NCI-H526 treated with DMSO at 0.1 percent for 48 hours (cell line): ENCODE measurements at regions not wholly inside any gene's neighbourhood (a gene's known extent, or its start where the extent isn't known, plus 50 kb on each side); places are given as distances from the start of the nearest gene placed in this dataset.
"Not testable (repeated sequence)": the region's sequence is repeated elsewhere in the genome, so short reads cannot be mapped to it uniquely, and the experiment has no call there.

Source experiments
- DNase-seq: peaks from one replicate; lab custom pipeline; 2025; lab: John Stamatoyannopoulos, UW

DNA sequence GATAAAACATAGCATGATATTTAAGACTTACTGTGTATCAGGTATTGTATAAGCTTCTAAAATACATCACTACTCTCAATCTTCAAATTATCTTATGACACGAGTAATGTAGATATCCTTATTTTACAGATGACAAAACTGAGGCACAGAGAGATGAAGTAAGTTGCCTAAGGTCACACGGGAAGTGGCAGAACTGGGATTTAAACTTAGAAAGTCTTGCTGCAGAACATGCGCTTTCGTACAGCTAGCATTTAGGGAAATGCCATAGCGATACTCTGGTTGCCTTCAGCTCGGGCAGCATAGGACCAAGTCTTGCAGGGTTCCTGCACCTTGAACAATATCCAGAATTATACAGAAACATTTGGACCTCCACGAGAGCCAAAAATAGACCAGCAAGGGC lies 162.4 kb downstream of the BRMS1L start:
- DNase-seq, result no peak

DNA sequence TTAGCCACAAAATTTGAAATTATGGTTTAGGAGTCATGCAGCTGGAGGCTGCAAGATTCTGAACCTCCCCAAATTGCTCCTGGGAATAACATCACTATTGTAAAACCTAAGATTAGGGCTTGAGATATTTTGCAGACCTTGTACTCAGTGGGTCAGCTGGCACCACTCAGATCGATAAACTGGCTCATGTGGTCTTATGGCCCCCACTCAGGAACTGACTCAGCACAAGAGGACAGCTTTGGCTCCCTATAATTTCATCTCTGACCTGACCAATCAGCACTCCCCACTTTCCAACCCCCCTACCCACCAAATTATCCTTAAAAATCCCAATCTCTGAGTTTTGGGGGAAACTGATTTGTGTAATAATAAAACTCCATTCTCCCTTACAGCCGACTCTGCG lies 161.6 kb downstream of the BRMS1L start:
- no peak for DNase-seq

DNA sequence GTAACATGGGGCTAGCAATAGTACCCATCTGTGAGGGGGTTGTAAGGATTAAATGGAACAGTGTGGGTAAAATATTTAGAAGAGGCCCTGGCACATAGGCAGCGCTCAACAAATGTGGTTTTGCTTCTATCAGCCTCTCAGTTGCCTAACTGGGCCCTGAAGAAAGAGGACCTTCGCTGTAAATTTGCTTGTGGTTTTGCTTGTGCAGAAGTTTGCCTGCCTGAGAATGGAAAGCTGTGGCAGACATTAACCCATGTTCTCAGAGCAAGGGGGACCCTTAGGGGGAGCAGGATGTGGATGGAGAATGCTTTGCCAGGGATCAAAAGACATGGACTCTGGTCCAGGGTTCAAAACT lies 160.1 kb downstream of the BRMS1L start:
- DNase-seq, result no peak

DNA sequence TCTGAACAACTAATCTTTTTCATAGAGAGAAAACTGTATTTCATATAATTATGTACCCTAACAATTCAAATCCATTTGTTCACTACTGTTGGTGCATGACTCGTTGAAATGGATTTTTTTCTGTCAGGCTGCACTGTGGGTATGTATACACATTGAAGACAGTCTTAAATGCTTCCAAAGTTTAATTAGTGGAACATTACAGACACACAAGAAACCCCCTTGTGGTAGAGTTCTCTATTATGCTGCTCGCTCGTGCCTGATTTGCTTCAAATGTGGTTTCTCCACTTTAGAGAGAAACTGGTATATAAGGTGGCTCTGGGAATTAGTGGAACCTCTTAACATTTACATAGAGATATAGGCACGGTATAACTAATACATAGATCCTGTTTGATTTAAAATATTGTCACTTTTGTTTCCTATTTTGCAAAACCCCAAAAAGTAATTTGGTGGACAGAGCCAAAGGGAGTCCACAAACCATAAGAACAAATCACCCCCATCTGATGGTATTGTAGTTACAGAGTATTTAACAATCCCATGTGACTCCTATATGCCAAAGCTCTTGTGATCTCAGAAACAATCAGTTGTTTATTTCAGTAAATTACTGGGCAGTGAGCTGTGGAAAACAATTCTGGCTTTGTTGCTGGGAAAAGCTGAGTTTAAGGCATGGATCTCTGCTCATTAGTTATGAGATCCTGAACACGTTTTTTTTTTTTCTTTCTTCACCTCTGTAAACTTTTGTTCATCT lies 159.5 kb downstream of the BRMS1L start:
- DNase-seq, result no peak

DNA sequence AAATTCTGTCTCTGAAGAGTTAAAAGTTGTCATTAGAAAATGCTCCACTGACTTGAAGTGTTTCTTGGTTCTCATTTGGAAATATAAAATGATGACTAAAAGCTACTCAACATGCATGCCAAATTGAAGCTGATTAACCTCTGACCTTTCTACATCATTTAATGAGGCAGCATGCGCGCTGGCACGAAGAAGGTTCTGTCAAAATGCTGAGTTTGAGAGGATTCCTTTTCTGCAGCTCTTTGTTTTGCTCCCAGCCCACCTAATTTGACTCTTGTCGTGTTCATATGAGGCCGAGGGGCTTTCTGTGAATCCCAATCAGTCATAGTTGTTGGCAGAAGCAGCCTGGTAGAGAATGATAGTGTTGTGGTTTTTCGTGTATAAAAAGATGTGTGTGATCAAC lies 153.4 kb downstream of the BRMS1L start:
- no peak for DNase-seq

DNA sequence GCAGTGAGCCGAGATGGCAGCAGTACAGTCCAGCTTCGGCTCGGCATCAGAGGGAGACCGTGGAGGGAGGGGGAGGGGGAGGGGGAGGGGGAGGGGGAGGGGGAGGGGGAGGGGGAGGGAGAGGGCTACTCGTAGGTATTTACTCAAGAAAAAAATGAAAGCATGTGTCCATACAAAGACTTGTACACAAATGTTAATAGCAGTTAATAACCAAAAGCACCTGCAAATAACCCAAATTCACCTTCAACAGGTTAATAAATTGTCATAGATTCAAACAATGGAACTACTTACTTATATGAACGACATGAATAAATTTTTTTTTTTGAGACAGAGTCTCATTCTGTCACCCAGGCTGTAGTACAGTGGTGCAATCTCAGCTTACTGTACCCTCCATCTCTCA lies 152.4 kb downstream of the BRMS1L start:
- DNase-seq, result no peak

DNA sequence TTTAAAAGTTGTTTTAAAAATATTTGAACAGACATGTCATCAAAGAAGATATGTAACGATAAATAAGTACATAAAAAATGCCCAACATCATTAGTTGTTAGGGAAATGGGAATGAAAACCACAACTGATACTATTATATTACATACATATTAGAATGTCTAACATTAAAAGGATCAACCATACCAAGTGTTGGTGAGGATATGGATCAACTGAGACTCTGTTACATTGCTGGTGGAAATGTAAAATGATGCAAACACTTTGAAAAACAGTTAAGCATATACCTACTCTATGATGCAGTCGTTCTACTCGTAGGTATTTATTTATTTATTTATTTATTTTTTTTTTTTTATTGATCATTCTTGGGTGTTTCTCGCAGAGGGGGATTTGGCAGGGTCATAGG lies 149.7 kb downstream of the BRMS1L start:
- DNase-seq, result no peak

DNA sequence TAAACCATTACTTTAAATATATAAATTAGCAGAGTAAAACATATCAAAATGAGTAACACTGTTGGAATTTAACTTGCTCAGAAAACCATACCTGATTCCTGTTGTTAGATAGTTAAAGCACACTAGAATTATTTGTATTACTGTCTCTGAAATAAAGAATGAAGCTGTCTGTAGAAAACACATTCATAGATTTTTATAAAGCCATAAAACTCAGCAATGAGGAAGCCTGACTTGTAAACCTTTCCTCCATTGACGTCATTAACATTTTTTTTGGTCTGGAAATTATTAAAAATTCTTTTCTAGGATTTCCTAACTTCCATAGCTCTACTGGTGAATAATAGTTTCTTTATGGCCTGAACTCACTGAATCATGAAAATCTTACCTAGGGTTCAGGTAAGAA lies 147.6 kb downstream of the BRMS1L start:
- no peak for DNase-seq

DNA sequence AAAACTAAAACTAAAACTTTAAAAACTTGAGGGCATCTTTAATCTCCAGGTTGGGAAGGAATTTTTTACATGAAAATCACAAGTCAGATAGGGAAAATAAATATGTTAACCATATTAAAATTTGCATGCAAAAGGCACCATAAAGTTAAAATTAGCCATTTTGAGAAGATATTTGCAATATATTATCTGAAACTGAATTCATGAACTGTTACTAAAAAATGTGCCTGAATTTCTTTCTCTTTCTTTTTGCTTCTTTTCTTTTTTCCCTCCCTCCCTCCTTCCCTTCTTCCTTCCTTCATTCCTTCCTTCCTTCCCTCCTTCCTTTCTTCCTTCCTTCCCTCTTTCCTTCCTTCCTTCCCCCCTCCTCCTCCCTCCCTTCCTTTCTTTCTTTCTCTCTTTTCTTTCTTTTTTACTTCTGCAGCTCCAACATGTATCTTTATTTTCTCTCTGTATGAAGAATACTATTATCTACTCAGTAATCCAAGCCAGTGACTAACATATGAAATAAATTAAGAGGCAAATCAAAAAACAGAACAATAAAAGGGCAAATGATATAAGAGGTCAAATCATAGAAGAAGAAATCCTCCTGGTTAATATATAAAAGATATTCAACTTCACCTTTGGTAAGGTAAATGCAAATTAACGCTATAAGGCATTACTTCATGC lies 146.0 kb downstream of the BRMS1L start:
- no peak for DNase-seq

DNA sequence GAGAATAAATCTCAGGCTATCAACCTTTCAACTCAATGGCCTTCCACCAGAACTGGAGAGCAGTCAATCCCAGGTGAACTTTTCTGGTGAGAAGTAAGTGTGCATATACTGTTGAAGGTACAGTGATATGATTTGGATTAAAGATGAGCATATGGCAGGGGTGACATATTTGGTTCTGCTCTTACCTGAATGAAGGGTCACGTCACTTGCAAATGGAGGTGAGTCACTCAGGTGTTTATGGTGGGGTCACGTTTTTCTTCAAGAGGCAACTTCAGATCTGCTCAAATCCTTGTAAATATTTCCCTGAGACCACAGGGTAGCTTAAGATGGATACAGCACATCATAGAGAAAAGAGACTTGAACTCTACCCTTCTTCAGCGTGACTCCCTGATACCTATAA lies 143.2 kb downstream of the BRMS1L start:
- no peak for DNase-seq

DNA sequence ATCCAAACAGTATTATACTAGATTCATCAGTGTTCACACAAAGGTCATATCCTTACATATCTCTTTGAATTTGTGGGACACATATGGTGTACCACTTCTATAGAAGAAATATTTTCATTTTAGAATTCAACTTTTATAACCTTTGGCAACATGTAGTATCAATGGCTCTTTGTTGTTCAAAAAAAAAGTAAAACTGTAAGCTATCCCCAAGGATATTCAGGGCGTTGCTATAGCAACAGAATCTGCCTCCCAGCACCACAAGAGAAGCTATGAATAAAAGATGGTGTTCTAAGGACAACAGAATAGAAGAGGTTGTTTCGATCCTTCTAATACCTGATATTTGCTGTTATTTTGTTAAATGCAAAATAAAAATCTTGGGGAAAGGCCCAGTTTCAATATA lies 139.3 kb downstream of the BRMS1L start:
- no peak for DNase-seq

DNA sequence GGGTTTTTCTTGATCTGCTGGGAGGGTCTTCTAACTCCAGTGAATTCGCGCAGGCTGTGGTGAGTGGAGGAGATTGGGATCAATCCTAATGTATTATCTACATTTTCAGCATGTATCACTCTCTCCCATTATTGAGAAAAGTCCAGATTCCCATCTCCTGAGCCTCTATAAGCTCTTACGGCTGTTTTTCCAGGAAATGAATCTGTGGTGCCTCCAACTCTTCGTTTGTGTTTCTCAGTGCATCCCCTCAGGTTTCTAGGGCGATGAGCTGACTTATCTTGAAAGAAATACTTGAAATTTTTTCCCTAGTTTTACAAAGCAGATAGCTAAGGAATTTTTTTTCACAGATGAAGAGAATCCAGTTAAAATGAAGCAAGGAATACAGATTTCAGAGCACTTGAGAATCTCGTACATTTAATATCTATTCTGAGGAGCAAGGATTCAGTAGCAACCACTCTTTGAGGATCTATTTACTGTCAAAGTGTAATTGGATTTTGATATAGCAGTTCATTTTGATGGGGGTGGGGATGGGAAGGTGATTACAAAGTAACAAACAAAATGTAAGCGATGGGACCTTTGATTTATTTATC lies 138.7 kb downstream of the BRMS1L start:
- DNase-seq, result no peak

DNA sequence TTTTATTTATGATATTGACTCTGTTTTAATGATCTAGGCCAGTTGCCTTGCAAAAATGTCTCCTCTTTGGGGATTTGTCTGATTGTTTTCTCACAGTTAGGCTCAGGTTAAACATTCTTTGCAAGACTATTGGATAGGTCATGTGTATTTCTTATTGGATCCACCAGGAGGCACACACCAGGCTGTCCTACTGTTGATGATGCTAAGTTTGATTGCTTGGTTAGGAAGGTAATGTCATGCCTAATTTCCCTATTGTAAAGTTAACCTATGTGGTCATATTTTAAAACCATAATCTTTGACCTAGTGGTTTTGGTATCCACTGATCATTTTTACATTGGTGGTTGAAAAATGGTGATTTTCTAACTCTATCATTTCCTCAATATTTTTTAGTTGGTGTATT lies 137.1 kb downstream of the BRMS1L start:
- DNase-seq, result no peak

DNA sequence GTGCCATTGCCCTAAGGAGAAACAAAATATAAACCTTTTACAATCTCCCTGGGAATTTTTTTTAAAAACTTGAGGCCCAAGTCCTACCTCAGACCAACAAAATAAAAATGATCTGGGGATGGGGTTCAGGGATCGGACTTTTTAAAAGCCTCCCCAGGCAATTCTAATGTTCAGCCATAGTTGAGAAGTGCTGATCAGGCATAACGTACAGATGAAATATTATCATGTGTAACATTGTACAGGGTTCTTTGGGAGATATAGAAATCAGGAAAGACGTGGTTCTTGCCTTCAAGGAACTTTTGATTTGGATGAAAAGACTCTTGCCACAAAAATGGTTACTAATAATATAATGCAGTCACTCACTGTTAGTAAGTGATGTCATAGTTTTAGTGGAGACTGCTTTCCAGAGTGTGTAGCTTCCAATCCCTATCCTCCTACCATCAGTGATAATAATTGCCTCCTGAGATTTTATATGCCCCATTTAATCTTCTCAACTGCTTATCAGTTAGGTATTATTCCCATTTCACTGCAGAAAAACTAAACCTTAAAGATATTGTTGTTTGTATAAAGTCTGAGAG lies 135.6 kb downstream of the BRMS1L start:
- DNase-seq, result no peak

DNA sequence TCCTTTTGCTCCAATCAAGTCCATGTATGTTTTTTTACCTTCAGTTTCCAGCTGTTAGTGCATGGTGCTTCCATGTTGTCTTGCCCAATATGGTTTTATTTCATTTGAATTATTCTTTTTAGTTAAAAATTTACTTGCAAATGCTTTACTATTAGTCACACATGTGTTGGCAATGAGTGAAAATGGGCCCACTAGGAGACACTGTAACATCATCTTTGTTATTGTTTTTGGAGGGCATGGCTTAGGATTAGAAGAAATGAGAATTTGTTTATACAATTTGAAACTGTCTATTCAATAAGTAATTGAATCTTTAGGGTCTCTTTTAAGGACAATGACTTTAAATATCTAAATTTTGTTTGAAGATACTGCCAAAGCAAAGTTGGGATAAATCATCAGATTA lies 133.7 kb downstream of the BRMS1L start:
- DNase-seq, result no peak

DNA sequence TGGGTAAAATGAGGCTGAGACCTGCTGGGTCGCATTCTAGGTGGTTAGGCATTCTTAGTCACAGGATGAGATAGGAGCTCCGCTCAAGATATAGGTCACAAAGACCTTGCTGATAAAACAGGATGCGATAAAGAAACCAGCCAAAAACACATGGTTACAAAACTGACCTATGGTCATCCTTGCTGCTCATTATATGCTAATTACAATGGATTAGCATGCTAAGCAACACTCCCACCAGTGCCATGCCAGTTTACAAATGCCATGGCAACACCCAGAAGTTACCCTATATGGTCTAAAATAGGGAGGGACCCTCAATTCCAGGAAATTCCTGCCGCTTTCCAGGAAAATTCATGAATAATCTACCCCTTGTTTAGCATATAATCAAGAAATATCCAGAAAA lies 132.4 kb downstream of the BRMS1L start:
- no peak for DNase-seq

DNA sequence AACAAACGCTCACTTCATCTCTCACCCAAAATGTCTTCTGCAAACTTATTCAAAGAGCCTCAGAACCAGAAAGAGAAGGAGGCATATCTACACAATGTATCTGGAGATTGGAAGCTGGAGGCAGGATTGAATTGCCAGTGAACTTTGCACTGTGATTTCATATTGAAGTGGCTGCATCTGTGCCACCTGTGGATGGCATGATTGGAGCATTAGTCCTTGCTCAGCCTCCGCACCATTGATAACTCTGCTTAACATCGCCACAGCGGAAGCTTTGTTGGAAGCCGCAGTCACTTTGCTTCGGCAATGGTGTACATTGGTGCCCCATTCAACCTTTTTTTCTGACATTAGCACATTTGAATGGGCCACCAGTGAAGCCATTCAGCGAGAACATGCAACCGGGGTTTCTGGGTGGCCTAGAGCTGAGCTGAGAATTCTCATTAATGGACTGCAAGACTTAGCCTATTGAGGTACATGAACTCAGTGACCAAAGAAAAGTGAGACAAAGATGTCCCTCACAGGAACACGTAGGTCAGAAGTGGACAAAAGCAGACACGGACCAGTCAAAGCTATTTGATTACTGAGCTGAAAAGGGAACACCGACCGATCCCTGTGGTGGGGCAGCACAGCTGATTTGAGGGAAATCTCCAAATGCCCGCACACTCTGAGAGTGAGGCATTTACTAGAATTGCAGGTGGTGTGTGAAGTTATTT lies 130.4 kb downstream of the BRMS1L start:
- DNase-seq, result no peak

DNA sequence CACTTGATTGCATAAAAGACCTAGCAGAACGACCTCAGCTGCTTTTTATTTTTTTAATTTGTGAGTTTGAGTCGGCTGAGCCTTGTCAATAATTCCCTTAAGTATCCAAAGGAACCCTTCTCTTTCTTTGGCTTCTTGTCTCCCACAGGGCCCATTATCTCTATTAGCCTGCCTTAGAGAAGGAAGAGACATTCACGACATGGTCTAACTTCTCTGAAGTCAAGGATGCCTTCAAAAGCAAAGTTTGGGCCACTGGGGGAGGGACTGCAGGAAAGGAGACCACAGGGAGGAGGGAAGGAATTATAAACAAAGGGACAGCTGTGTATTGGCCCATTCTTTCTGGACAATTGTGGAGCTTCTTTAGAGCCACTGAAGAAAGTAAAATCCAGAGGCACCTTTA lies 126.4 kb downstream of the BRMS1L start:
- DNase-seq, result no peak

DNA sequence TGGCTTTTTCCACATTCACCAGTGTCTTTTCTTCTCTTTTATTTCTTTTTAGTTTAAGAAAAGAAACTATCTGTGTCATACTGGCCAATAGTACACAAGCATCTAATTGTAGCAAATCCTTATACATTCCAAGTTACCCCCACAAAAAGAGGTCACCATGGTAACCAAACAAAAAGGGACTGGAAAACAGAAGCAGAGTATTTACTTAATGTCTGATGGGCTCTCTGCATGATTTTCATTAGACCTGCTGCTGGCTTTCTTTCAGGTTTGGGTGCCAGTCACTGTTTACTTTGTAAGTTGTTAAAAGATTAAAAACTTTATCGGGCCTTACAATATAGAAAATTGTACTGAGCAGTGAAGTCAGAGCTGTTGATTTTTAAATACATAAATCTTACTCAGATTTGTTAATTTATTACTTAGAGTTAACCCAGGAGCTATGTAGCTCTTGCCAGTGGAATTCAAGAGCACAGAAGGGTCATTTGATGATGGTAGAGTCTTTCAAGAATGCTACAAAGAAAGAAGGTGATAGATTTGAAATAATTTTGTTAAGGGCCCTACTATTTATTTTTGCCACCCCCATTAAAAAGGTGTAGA lies 123.9 kb downstream of the BRMS1L start:
- no peak for DNase-seq

DNA sequence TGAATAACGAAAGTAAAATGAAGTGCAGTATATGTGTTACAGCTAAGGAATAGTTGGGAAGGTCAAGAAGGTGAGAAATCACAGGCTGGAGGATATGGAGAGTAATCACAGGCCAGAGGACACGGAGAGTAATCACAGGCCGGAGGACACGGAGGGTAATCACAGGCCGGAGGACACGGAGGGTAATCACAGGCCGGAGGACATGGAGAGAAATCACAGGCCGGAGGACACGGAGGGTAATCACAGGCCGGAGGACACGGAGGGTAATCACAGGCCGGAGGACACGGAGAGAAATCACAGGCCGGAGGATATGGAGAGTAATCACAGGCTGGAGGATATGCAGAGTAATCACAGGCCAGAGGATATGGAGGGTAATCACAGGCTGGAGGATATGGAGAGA lies 121.8 kb downstream of the BRMS1L start:
- not testable (repeated sequence) for DNase-seq

DNA sequence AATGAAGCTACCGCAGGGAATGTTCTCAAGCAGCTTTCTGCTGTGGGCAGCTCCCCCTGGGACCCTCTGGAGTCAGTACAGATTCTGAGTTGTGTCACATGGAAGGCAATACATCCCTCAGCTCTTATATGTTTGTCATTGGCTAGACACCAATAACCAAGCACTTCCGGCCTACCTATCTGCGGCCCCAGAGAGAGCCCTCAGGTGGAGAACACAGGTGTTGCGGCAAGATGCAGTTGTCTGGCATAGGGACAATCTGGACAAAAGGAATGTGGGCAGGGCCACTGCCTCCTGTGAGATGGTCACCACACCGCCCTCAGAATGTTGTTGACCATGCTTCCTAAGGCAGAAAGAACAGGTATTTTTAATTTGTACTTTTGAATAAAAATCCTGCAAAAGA lies 118.7 kb downstream of the BRMS1L start:
- no peak for DNase-seq

DNA sequence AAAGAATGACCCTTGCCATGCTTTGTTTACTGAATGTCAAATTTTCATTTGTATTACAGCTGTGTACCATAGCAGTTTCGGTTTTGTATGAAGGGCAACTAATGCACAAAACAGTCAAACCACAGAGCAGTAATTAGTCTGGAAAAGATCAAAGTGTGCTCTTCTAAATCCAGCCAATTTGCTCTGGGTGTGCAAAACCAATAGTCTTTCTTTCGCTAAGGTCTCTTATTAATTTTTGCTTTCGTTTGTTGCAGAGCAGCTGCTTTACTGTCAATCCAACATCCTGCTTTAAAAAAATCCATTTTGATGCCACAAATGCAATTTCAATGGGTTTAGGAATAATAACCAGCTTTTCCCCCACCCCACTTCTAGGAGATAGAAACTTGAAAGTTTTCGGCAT lies 114.2 kb downstream of the BRMS1L start:
- DNase-seq, result no peak
